ENCODE measurements at regions not wholly inside any gene's neighbourhood (a gene's known extent, or its start where the extent isn't known, plus 50 kb on each side); places are given as distances from the start of the nearest gene placed in this dataset.
"Not testable (repeated sequence)": the region's sequence is repeated elsewhere in the genome, so short reads cannot be mapped to it uniquely, and the experiment has no call there.

DNA sequence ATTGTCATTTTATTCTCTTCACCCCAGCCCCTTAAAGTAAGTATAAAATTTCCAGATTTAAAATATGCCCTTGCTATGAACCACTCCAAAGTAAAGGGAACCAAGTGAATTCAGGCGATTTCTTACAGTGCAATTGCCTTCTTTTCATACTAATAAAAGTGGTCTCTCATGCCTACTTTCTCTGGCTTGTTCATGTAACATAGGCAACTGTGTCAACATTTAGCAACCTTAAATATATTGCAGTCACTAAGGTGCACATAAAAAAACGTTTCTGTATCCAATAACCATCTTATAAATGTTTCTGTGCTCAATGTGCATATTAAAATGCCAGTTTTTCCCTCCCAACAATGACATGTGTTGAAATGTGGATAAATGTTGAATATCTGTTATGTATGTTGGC is 271.6 kb upstream of the DCN start:
- WGBS, 2 donors (ENCODE audit: low coverage in 1 of 2), result 45 to 48% methylated on average over 2 of the region's 2 CpGs
- Histone ChIP-seq H3K9me3 (no peaks in the 10 kb centered on the region), H3K27ac (no peak overlapping the region), H3K4me1 (no peaks in the 10 kb centered on the region), H3K36me3 (no peaks in the 10 kb centered on the region), H3K4me3 (no peak overlapping the region), H3K27me3 (no peaks in the 10 kb centered on the region)
- intact Hi-C loops (cut with DNase I; ENCODE audit: low total_unique reads) (no loop called here), in situ Hi-C loops (cut with MboI; ENCODE audit: low pct_ligation_motif_present in 1 of 4, low pct_unique_long_range_greater_than_20kb in 1 of 4, low sequenced_read_pairs in 3 of 4) (no loop called here)
- TF ChIP-seq POLR2A (IDR thresholded peaks at IDR 0.05) (no peak), CTCF (IDR thresholded peaks at IDR 0.05) (no peak)
- no peak for DNase-seq

DNA sequence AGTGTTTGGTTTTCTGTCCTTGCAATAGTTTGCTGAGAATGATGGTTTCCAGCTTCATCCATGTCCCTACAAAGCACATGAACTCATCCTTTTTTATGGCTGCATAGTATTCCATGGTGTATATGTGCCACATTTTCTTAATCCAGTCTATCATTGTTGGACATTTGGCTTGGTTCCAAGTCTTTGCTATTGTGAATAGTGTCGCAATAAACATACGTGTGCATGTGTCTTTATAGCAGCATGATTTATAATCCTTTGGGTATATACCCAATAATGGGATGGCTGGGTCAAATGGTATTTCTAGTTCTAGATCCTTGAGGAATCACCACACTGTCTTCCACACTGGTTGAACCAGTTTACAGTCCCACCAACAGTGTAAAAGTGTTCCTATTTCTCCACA is 269.8 kb upstream of the DCN start:
- in situ Hi-C loops (cut with MboI; ENCODE audit: low pct_ligation_motif_present in 1 of 4, low pct_unique_long_range_greater_than_20kb in 1 of 4, low sequenced_read_pairs in 3 of 4), result not testable (repeated sequence)

DNA sequence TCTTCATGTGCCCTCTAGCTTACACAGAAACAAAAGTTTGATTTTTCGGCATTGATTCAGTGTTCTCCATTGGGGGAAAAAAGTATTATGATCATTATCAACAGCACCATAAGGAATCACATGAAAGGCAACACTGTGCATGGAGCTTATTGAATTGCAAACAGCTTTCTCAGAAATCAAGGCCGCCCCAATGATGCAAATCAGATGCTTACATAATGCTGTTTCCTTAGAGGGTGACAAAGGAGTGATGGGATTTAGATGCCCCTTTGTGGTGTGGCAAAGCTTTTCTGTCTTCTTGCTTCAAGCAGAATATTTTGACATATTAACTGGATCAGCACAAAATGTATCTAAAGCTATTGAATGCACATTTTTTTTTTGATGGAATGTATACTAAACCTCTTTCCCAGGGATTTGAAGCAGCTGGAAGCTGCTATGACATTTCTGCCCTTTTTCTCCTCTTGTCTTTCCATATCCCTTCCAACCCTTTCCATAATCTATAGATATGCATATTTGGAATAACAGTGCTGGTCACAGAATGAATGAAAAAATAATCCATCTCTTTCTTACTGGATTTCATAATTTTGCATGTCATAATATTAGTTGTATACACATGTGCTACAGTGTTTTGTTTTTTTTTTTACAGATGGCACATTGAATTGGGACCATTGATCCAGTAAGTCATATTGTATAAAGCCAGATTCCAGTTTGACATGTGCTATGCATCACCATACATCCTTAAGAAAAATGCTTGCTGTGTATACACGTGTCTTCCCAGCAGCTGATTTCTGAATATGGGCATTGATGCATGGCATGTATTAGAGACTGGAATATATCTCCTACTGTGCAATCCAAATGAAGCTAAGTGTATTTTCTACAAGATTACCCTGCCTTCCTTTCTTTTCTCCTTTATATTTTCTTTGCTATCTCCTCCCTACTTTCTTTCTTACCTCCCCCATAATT is 259.7 kb upstream of the DCN start:
- Histone ChIP-seq H3K9me3 (peaks cover 0 to 6% of the 10 kb centered on the region in 2 donors), H3K4me3 (no peak overlapping the region), H3K4me1 (no peaks in the 10 kb centered on the region), H3K27me3 (no peaks in the 10 kb centered on the region), H3K36me3 (no peaks in the 10 kb centered on the region), H3K27ac (no peak overlapping the region)
- TF ChIP-seq POLR2A (IDR thresholded peaks at IDR 0.05) (no peak), POLR2AphosphoS5 (IDR thresholded peaks at IDR 0.05) (no peak), CTCF (IDR thresholded peaks at IDR 0.05) (no peak), EP300 (IDR thresholded peaks at IDR 0.05; ENCODE audit: low read depth) (no peak)
- 60 to 84% methylated on average over 2 to 3 of the region's 3 CpGs for WGBS, 2 donors (ENCODE audit: low coverage in 1 of 2)
- in situ Hi-C loops (cut with MboI; ENCODE audit: low pct_ligation_motif_present in 1 of 4, low pct_unique_long_range_greater_than_20kb in 1 of 4, low sequenced_read_pairs in 3 of 4) (no loop called here), intact Hi-C loops (cut with DNase I; ENCODE audit: low total_unique reads) (no loop called here)
- no peak for DNase-seq

More for the DNA sequence above, 269.8 kb upstream of the DCN start:
- WGBS, 2 donors (ENCODE audit: low coverage in 1 of 2), result 85% methylated on average over 2 of the region's 2 CpGs; no CpG with 5 or more reads in 1 of the 2 donors
- intact Hi-C loops (cut with DNase I; ENCODE audit: low total_unique reads); H3K27me3 ChIP-seq; DNase-seq; H3K27ac ChIP-seq; H3K4me3 ChIP-seq; H3K4me1 ChIP-seq; H3K9me3 ChIP-seq; H3K36me3 ChIP-seq: not testable (repeated sequence)

DNA sequence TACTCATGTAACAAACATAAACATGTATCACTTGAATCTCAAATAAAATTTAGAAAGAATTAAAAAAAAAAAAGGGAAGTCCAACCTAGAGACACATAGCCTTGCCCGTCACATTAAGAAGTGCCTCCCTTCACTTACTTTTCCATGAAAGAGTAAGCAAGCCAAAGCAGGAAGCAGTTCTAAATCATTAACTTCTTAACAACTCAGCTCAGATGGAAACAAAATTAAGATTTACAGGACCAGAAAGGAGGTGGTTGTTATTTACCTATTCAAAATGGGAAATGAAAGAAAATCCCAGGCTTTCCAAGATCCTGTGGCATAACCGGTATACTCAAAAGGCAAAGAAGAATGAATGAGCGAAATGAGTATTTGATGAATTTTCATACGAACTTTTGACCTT is 258.6 kb upstream of the DCN start:
- TF ChIP-seq EP300 (IDR thresholded peaks at IDR 0.05; ENCODE audit: low read depth) (no peak), POLR2A (IDR thresholded peaks at IDR 0.05) (no peak), POLR2AphosphoS5 (IDR thresholded peaks at IDR 0.05) (no peak), CTCF (IDR thresholded peaks at IDR 0.05) (no peak)
- Histone ChIP-seq H3K36me3 (no peaks in the 10 kb centered on the region), H3K4me3 (no peak overlapping the region), H3K4me1 (no peaks in the 10 kb centered on the region), H3K27me3 (no peaks in the 10 kb centered on the region), H3K9me3 (peaks cover 0 to 6% of the 10 kb centered on the region in 2 donors), H3K27ac (no peak overlapping the region)
- intact Hi-C loops (cut with DNase I; ENCODE audit: low total_unique reads), result no loop called here
- no peak for DNase-seq
- 91 to 98% methylated on average over 4 of the region's 4 CpGs for WGBS, 2 donors (ENCODE audit: low coverage in 1 of 2)
- in situ Hi-C loops (cut with MboI; ENCODE audit: low pct_ligation_motif_present in 1 of 4, low pct_unique_long_range_greater_than_20kb in 1 of 4, low sequenced_read_pairs in 3 of 4), result no loop called here
